GM19328 (cell line): ENCODE measurements at regions not wholly inside any gene's neighbourhood (a gene's known extent, or its start where the extent isn't known, plus 50 kb on each side); places are given as distances from the start of the nearest gene placed in this dataset.

Experiments
- ATAC-seq: cut with Tn5 transposase; IDR thresholded peaks from one replicate; pipeline ENCODE4 v1.9.1; 2021; ENCODE audit warnings: mild to moderate bottlenecking, moderate library complexity; ENCODE audit not compliant: unreplicated experiment

DNA sequence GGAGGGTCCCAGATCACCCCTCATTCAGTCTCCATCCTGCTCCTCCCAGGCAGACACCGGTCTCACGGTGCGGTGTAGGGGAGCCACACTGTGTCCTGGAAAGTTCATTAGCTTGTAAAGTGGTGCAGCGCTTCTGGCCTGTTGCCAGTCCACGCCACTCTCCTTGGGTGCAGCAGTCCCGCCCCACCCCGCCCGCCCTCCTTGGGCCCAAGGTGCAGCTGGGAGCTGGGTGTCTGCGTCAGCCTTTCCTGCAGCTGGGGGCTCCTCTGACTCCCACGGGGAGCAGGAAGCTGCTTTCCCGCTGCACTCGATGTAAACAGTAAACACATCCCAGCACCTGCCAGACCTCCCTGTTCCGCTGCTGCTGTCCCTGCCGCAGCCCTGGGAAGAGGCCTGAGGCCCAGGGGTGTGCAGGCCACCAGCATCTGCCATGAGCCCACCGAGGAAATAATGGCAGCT is 53.8 kb upstream of the ASB18 start:
- no peak for ATAC-seq

DNA sequence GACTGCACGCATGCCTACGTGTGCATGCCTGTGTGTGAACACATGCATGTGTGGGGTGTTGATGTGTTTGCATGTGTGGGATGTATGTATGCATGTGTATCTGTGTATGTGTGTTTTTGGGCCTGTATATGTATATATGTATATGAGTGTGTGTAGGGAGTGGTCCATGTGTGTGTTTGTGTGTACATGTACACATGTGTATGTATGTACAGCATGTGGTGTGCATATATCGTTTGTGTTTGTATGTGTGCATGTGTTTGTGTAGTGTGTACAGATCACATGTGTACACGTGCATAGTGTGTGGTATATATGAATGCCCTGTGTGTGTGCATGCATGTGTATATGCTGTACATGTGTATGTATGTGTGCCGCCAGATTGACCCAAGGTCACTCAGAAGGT is 54.2 kb upstream of the ASB18 start:
- ATAC-seq = no peak

GRCh38 chr2:236319036-236319435 is 54.8 kb upstream of the ASB18 start:
- ATAC-seq = no peak

DNA sequence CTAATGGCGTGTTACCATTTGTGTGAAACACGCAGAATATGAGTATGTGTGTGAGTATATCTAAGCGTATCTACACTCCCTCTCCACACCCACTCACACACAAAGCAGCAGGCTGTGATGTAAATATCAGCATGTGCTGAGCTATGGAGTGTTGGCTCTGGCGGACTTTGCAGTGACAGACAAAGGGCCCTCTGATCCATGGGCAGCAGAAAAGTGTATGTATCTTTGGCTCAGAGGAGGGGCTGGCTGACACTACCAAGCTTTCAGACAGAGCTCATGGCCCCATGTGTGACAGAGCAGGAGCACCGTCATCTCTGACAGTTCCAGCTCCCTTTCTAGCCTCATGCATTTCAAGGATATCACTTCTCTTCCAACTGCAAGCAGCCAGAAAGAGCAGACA is 57.2 kb upstream of the ASB18 start:
- ATAC-seq = no peak

GRCh38 chr2:236333417-236334121 is 69.4 kb upstream of the ASB18 start:
- no peak for ATAC-seq

- no peak for ATAC-seq
These were observed 70.1 kb upstream of the ASB18 start for GRCh38 chr2:236334122-236334876.

DNA sequence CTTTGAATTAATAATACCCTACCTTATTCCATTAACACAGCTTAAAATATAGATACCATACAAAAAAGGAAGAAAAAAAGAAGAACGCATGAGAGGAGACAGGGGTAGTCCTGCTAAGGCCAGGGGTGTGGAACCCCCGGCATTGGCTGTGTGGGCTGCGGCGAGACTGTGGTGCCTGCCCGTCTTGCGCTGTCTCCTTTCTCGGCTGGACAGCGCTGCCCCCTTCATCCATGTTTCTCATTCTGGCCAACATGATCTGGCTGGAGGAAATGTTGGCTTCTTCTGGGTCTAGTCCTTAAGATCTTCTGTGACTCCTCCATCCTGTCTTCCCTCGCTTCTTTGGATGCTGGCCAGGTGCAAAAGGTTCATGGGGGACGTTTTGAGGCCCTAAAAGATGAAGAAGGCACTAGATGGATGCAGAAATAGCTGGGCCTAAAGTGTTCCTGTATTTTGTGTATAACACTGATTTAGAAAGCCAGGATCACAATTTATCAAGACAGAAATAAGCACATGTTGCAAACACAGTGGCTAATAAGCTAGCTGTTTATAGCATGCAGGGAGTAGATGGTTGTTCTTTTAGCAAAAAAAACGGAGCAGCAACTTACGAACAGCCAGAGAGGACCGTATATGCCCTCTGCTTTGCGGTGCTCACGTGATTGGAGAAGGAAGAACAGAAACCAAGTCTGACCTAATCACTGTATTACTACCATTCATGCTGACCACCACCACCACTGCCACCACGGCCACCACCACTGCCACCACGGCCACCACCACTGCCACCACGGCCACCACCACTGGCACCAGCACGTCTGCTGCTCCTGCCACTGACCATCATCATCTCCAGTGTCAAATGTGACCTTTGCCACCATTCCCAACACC is 71.7 kb upstream of the ASB18 start:
- no peak for ATAC-seq

GRCh38 chr2:236336575-236337464 is 72.6 kb upstream of the ASB18 start:
- ATAC-seq = no peak

GRCh38 chr2:236337465-236338325 is 73.5 kb upstream of the ASB18 start:
- ATAC-seq = no peak

DNA sequence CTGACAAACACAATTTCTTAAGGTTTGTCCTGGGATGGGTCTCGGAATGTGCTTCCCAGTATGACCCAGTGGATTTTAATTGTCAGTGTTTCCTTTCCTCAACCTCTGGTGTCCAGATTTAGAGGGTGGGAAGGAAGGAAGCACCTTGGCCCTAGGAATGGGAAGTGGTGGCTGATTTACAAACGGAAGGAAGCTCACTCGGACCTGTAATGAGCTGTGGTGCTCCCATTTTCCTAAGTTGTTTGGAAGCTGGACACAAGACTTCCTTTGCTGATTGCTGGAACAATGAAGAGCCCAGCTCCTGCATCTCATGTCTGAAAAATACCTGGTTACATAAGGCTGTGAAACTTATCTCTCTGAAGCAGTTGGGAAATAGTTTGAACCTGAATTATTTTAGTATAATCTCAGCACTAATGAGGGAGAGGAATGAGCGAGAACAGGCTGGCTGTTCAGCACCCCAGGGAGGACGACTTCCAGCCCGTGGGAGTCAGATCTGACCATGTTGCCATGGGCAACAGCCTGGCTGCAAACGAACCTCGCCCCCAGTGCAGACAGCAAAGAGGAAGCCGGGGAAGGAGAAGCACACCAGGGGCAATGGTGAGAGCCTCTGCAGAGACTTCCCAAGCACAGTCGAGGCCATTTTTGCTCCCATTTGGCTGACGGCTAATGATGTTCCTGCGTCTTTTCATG is 74.4 kb upstream of the ASB18 start:
- no peak for ATAC-seq

DNA sequence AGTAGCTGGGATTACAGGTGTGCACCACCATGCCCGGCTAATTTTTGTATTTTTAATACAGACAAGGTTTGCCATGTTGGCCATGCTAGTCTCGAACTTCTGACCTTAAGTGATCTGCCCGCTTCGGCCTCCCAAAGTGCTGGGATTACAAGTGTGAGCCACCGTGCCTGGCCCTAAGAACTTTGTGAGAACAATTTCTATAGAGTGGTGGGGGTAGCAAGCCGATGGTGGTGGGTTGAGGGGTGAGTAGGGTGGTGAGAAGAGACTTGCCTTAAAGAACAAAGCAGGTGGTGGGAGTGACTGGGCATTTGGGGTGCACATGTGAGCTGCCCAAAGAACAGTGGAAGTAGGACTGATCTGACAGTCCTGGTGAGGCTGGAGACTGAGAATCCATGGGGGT is 76.0 kb upstream of the ASB18 start:
- no peak for ATAC-seq

GRCh38 chr2:236341067-236341466 is 76.9 kb upstream of the ASB18 start:
- no peak for ATAC-seq

DNA sequence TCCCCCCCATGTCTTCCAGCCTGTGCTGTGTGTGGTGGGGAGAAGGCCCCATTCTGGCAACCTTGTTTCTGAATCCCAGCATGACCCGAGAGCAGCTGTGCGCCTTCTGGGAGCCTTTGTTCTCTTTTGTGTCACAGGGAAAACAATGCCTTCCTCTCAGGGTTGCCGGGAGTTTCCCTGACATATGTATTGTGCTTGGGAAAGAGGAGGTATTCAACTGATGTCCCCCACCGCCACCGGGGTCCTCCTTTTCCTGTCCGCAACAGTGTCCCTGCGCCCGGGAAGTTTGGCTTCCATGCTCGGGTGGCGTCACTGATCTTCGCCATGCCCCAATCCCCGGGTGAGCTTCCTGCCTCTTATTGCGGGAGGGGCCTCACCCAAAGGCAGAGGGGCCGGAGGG is 77.5 kb upstream of the ASB18 start:
- ATAC-seq = no peak

GRCh38 chr2:236342507-236342906 is 78.3 kb upstream of the ASB18 start:
- ATAC-seq = no peak

DNA sequence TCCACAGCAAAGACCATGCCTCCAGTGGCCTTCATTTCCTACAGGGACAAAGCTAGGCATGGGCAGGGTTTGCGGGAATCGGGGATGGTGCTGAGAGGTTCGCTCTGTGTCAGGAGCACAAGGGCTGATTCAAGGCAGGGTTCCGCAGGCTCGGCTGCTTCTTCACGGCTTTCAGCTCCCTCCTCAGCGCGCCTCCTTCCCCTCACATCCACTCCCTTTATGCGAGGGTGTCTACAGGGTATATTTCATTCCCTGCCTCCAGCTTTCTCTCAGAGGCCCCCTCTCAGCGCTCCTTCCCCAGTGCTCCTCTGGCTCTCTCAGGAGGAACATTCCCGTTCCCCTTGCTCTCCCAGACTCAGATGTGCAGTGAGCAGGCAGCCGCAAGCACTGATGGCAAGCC is 78.7 kb upstream of the ASB18 start:
- no peak for ATAC-seq

GRCh38 chr2:236343400-236344161 is 79.4 kb upstream of the ASB18 start:
- no peak for ATAC-seq

- no peak for ATAC-seq
These were observed 80.2 kb upstream of the ASB18 start for GRCh38 chr2:236344446-236344845.

DNA sequence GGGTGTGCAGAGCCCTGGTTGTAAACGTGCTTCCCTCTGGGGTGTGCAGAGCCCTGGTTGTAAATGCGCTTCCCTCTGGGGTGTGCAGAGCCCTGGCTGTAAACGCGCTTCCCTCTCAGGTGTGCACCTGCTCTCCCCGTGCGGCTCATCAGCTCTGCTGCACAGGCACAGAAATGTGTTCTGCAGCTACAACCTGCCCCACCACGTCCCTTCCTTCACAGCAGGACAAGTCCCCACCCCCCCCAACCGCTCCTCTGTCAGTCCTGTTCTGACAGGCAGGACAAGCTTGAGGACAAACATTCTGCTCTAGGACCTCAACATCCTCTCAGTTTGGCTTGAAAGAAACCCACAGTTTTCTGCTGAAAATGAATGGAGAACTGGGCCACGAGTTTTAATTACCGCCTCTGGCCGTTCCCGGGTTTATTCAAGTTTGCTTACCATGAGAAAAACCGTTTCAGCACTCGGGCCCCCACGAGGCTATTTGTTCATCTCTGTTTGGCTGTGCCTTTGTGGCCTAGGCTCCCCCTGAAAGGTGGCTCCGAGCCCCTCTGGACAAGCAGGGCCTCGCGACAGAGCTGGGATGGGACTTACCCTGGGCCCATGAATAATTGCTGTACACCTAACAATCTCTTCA is 81.0 kb upstream of the ASB18 start:
- ATAC-seq = no peak
